Fibroblast of lung (primary cell): ENCODE measurements at regions not wholly inside any gene's neighbourhood (a gene's known extent, or its start where the extent isn't known, plus 50 kb on each side); places are given as distances from the start of the nearest gene placed in this dataset.

ENCODE experiments used
- EZH2 ChIP-seq: IDR thresholded peaks from 2 replicates; pipeline ENCODE4 v1.5.1; 2012; ENCODE audit warnings: low read length, control low read depth, mild to moderate bottlenecking; ENCODE audit errors: missing control alignments
- TF ChIP-seq, protein P1 (sequence below), 2 donors: IDR thresholded peaks in 1 of 2; conservative IDR thresholded peaks in 1 of 2; 1 replicate in 1 of 2; 2 replicates in 1 of 2; pipeline ENCODE4 v1.5.1; 2011 to 2012; ENCODE audit warnings: low read length in 2 of 2, control low read depth in 1 of 2, inconsistent platforms in 1 of 2, low read depth in 1 of 2, mild to moderate bottlenecking in 1 of 2

DNA sequence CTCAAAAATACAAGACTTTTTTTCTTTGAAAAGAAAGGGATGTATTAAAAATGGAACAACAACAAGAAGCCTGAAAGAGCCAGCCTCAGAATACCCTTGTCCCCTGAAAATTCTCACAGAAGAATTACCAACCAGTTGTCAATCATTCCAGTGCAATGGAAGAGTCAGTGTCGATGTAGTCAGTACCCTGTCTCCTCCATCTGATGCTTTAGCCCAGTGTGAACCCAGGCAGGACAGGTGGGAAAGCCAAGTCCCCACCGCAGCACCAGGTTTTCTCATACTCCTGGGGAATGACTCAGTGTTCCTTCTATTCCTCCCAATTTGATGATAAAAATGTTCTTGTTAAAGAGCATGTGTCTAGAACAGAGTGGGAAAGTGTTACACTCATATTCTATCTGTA, 332.0 kb upstream of the CHAC2 start:
- TF ChIP-seq, protein P1, sequence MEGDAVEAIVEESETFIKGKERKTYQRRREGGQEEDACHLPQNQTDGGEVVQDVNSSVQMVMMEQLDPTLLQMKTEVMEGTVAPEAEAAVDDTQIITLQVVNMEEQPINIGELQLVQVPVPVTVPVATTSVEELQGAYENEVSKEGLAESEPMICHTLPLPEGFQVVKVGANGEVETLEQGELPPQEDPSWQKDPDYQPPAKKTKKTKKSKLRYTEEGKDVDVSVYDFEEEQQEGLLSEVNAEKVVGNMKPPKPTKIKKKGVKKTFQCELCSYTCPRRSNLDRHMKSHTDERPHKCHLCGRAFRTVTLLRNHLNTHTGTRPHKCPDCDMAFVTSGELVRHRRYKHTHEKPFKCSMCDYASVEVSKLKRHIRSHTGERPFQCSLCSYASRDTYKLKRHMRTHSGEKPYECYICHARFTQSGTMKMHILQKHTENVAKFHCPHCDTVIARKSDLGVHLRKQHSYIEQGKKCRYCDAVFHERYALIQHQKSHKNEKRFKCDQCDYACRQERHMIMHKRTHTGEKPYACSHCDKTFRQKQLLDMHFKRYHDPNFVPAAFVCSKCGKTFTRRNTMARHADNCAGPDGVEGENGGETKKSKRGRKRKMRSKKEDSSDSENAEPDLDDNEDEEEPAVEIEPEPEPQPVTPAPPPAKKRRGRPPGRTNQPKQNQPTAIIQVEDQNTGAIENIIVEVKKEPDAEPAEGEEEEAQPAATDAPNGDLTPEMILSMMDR (conservative IDR thresholded peaks at IDR 0.05 in 1 of 2, IDR thresholded peaks at IDR 0.05 in 1 of 2; ENCODE audit: low read depth in 1 of 2, low read length in 2 of 2) = no peak
- no peak for TF ChIP-seq EZH2
